Motor neuron (in vitro differentiated cells): ENCODE measurements at regions not wholly inside any gene's neighbourhood (a gene's known extent, or its start where the extent isn't known, plus 50 kb on each side); places are given as distances from the start of the nearest gene placed in this dataset.

Experiments
- ATAC-seq, 8 experiments: fragments of 200-7000 bp; cut with Tn5 transposase; replicated peaks in 6 of 8; 2 replicates each; pipeline ENCODE4 v1.8.0; 2021; ENCODE audit warnings: mild to moderate bottlenecking in 8 of 8, moderate library complexity in 8 of 8
- H3K27ac ChIP-seq, 2 donors: fragments of 250-450 bp; sonication (Bioruptor Pico); 2 replicates each; pipeline ENCODE4 v1.9.0; 2021; ENCODE audit warnings: antibody characterized with exemption in 2 of 2, mild to moderate bottlenecking in 2 of 2, moderate library complexity in 1 of 2
- H3K4me1 ChIP-seq, 2 donors: fragments of 250-450 bp; sonication (Bioruptor Pico); replicated peaks in 1 of 2; 2 replicates each; pipeline ENCODE4 v1.6.1; 2021; ENCODE audit warnings: antibody characterized with exemption in 2 of 2, mild to moderate bottlenecking in 2 of 2, moderate library complexity in 1 of 2
- H3K4me3 ChIP-seq, 5 donors: fragments of 250-450 bp; sonication (Bioruptor Pico); 2 replicates each; pipeline ENCODE4 v1.9.0; 2021; ENCODE audit warnings: antibody characterized with exemption in 5 of 5, mild to moderate bottlenecking in 5 of 5, moderate library complexity in 4 of 5
- WGBS, 10 experiments: fragments of 450-650 bp; shearing (Covaris generic); methylation state at CpG; one replicate each; pipeline ENCODE4 v1.0.0; 2022; 5-methylcytosine and 5-hydroxymethylcytosine counted together
- in situ Hi-C, 9 experiments: fragments of 400-800 bp; cut with MboI; loops; one replicate each; pipeline ENCODE4 v1.15.0; 2021; ENCODE audit warnings: low sequenced_read_pairs in 9 of 9, low pct_unique_long_range_greater_than_20kb in 2 of 9; ENCODE audit not compliant: unreplicated experiment in 9 of 9

- H3K4me1 ChIP-seq = peaks cover 5 to 22% of the 10 kb centered on the region in 2 donors
- H3K4me3 ChIP-seq = no peak overlapping the region
- no peak for ATAC-seq
- H3K27ac ChIP-seq = no peak overlapping the region
- in situ Hi-C loops = loop anchor here in 2 of 9 experiments (25.0 kb wide), 1 partner anchor 318 kb away; no protein-coding TSS in a partner anchor
- WGBS, 10 experiments = 86 to 100% (median 100%) methylated on average over 1 of the region's 1 CpG; no CpG with 5 or more reads in 1 of the 10 experiments
Measured at GRCh38 chr2:203805486-203805838, 62.1 kb upstream of the CTLA4 start.

GRCh38 chr2:203806761-203807160 lies 60.8 kb upstream of the CTLA4 start:
- Histone ChIP-seq H3K4me1 (peaks cover 9 to 22% of the 10 kb centered on the region in 2 donors), H3K4me3 (no peak overlapping the region), H3K27ac (no peak overlapping the region)
- in situ Hi-C loops = loop anchor here in 2 of 9 experiments (25.0 kb wide), 1 partner anchor 319 kb away; no protein-coding TSS in a partner anchor
- ATAC-seq = no peak
- WGBS, 10 experiments = 83 to 100% (median 100%) methylated on average over 1 of the region's 1 CpG; no CpG with 5 or more reads in 3 of the 10 experiments

- peak in 6 of 8 experiments; percentile 17 to 92 (median 90) for ATAC-seq
- H3K27ac ChIP-seq = no peak overlapping the region
- no peak overlapping the region for H3K4me3 ChIP-seq
- H3K4me1 ChIP-seq = peaks cover 15 to 22% of the 10 kb centered on the region in 2 donors
- in situ Hi-C loops = loop anchor here in 2 of 9 experiments (25.0 kb wide), 1 partner anchor 321 kb away; no protein-coding TSS in a partner anchor
- 23 to 71% (median 31%) methylated on average over 2 to 7 of the region's 7 CpGs; no CpG with 5 or more reads in 1 of the 10 experiments for WGBS, 10 experiments
Measured at GRCh38 chr2:203808046-203808750, 59.4 kb upstream of the CTLA4 start.

- in situ Hi-C loops = loop anchor here in 2 of 9 experiments (25.0 kb wide), 1 partner anchor 322 kb away; no protein-coding TSS in a partner anchor
- H3K4me1 ChIP-seq = peaks cover 15 to 22% of the 10 kb centered on the region in 2 donors
- WGBS, 10 experiments = 33 to 60% (median 54%) methylated on average over 1 to 2 of the region's 2 CpGs; no CpG with 5 or more reads in 5 of the 10 experiments
- ATAC-seq = peak in 2 of 8 experiments; percentile 20 to 23
- no peak overlapping the region for H3K27ac ChIP-seq
- no peak overlapping the region for H3K4me3 ChIP-seq
Measured at GRCh38 chr2:203809084-203809521, 58.5 kb upstream of the CTLA4 start.

GRCh38 chr2:203809991-203810510 lies 57.5 kb upstream of the CTLA4 start:
- Histone ChIP-seq H3K4me3 (no peak overlapping the region), H3K4me1 (peaks cover 17 to 22% of the 10 kb centered on the region in 2 donors), H3K27ac (no peak overlapping the region)
- in situ Hi-C loops = loop anchor here in 2 of 9 experiments (25.0 kb wide), 1 partner anchor 323 kb away; no protein-coding TSS in a partner anchor
- no peak for ATAC-seq
- 0 to 100% (median 79%) methylated on average over 1 to 3 of the region's 3 CpGs; no CpG with 5 or more reads in 6 of the 10 experiments for WGBS, 10 experiments

- Histone ChIP-seq H3K27ac (peak overlapping the region in 1 of 2 donors; percentile 60), H3K4me1 (peaks cover 18 to 22% of the 10 kb centered on the region in 2 donors), H3K4me3 (no peak overlapping the region)
- in situ Hi-C loops = loop anchor here in 2 of 9 experiments (25.0 kb wide), 1 partner anchor 324 kb away; no protein-coding TSS in a partner anchor
- 40 to 100% (median 73%) methylated on average over 1 to 7 of the region's 9 CpGs for WGBS, 10 experiments
- ATAC-seq = peak in 7 of 8 experiments; percentile 49 to 83 (median 67)
Measured at GRCh38 chr2:203811491-203812221, 55.9 kb upstream of the CTLA4 start.

- Histone ChIP-seq H3K27ac (peak overlapping the region in 1 of 2 donors; percentile 60), H3K4me3 (no peak overlapping the region), H3K4me1 (peaks cover 18% of the 10 kb centered on the region in 2 donors)
- no peak for ATAC-seq
- WGBS, 10 experiments = 0 to 95% (median 68%) methylated on average over 1 to 9 of the region's 11 CpGs; no CpG with 5 or more reads in 1 of the 10 experiments
- in situ Hi-C loops = loop anchor here in 2 of 9 experiments (25.0 kb wide), 1 partner anchor 325 kb away; no protein-coding TSS in a partner anchor
Measured at GRCh38 chr2:203812294-203813221, 55.0 kb upstream of the CTLA4 start.

GRCh38 chr2:203813684-203814083 lies 53.9 kb upstream of the CTLA4 start:
- Histone ChIP-seq H3K4me3 (no peak overlapping the region), H3K4me1 (peaks cover 7 to 15% of the 10 kb centered on the region in 2 donors), H3K27ac (no peak overlapping the region)
- in situ Hi-C loops = loop anchor here in 2 of 9 experiments (25.0 kb wide), 1 partner anchor 326 kb away; no protein-coding TSS in a partner anchor
- WGBS, 10 experiments = 20 to 50% (median 38%) methylated on average over 1 of the region's 1 CpG; no CpG with 5 or more reads in 6 of the 10 experiments
- no peak for ATAC-seq

GRCh38 chr2:203814661-203815540 lies 52.7 kb upstream of the CTLA4 start:
- H3K4me1 ChIP-seq = peaks cover 0 to 13% of the 10 kb centered on the region in 2 donors
- in situ Hi-C loops = loop anchor here in 2 of 9 experiments (25.0 kb wide), 1 partner anchor 328 kb away; no protein-coding TSS in a partner anchor
- ATAC-seq = peak; percentile 82 to 97 (median 88)
- H3K27ac ChIP-seq = no peak overlapping the region
- H3K4me3 ChIP-seq = peak overlapping the region in 2 of 5 donors; percentile 7 to 9
- 8 to 100% (median 35%) methylated on average over 2 to 10 of the region's 10 CpGs; no CpG with 5 or more reads in 2 of the 10 experiments for WGBS, 10 experiments

GRCh38 chr2:203815541-203815898 lies 52.1 kb upstream of the CTLA4 start:
- WGBS, 10 experiments = 0 to 23% (median 0%) methylated on average over 1 to 2 of the region's 2 CpGs
- Histone ChIP-seq H3K4me1 (peaks cover 0 to 13% of the 10 kb centered on the region in 2 donors), H3K4me3 (no peak overlapping the region), H3K27ac (no peak overlapping the region)
- ATAC-seq = peak in 1 of 8 experiments; percentile 3
- in situ Hi-C loops = loop anchor here in 2 of 9 experiments (25.0 kb wide), 1 partner anchor 328 kb away; no protein-coding TSS in a partner anchor

GRCh38 chr2:203817147-203817546 lies 50.4 kb upstream of the CTLA4 start:
- H3K4me3 ChIP-seq = no peak overlapping the region
- ATAC-seq = no peak
- in situ Hi-C loops = loop anchor here in 2 of 9 experiments (25.0 kb wide), 1 partner anchor 330 kb away; no protein-coding TSS in a partner anchor
- WGBS, 10 experiments = 33 to 100% (median 79%) methylated on average over 1 to 4 of the region's 5 CpGs; no CpG with 5 or more reads in 2 of the 10 experiments
- peaks cover 0 to 5% of the 10 kb centered on the region in 2 donors for H3K4me1 ChIP-seq
- H3K27ac ChIP-seq = no peak overlapping the region
